ENCODE measurements at regions not wholly inside any gene's neighbourhood (a gene's known extent, or its start where the extent isn't known, plus 50 kb on each side); places are given as distances from the start of the nearest gene placed in this dataset.
"Not testable (repeated sequence)": the region's sequence is repeated elsewhere in the genome, so short reads cannot be mapped to it uniquely, and the experiment has no call there.

GRCh38 chr1:178020968-178021640, 51.2 kb upstream of the SEC16B start:
- no peak for DNase-seq

- no peak for DNase-seq
Observed at GRCh38 chr1:178021950-178022349, 52.1 kb upstream of the SEC16B start.

GRCh38 chr1:178023181-178023618, 53.3 kb upstream of the SEC16B start:
- no peak for DNase-seq

GRCh38 chr1:178024504-178024903, 54.6 kb upstream of the SEC16B start:
- DNase-seq: no peak

- no peak for DNase-seq
Observed at GRCh38 chr1:178025613-178026356, 55.9 kb upstream of the SEC16B start.

- DNase-seq: no peak
Observed at GRCh38 chr1:178028841-178029481, 59.1 kb upstream of the SEC16B start.

GRCh38 chr1:178030467-178030866, 60.6 kb upstream of the SEC16B start:
- DNase-seq: no peak

- DNase-seq: peak in 1 of 2 donors; percentile 23
Observed at GRCh38 chr1:178031856-178032320, 62.0 kb upstream of the RASAL2 start.

- DNase-seq: no peak
Observed at GRCh38 chr1:178033019-178033418, 60.9 kb upstream of the RASAL2 start.

GRCh38 chr1:178034676-178035075, 59.2 kb upstream of the RASAL2 start:
- no peak for DNase-seq

GRCh38 chr1:178036090-178036489, 57.8 kb upstream of the RASAL2 start:
- no peak for DNase-seq

GRCh38 chr1:178037510-178038253, 56.2 kb upstream of the RASAL2 start:
- DNase-seq: peak; percentile 38 to 51

GRCh38 chr1:178038372-178038771, 55.5 kb upstream of the RASAL2 start:
- DNase-seq: no peak

- no peak for DNase-seq
Observed at GRCh38 chr1:178039891-178040290, 54.0 kb upstream of the RASAL2 start.

- DNase-seq: not testable (repeated sequence)
Observed at GRCh38 chr1:178043940-178044339, 50.0 kb upstream of the RASAL2 start.

Measured in bone marrow (tissue), 2 donors.